OCI-LY3 (cell line): ENCODE measurements at regions not wholly inside any gene's neighbourhood (a gene's known extent, or its start where the extent isn't known, plus 50 kb on each side); places are given as distances from the start of the nearest gene placed in this dataset.

Source experiments
- EZH2phosphoT487 ChIP-seq: fragments of 200-600 bp; shearing (Covaris generic); IDR thresholded peaks from 2 replicates; pipeline ENCODE4 v1.6.1; 2018; ENCODE audit warnings: antibody characterized with exemption, mixed run types, low read depth
- TF ChIP-seq, protein P1 (sequence below): fragments of 200-600, 300-600 bp; sonication (generic); IDR thresholded peaks from 2 replicates; pipeline ENCODE4 v1.5.1; 2014; ENCODE audit warnings: antibody characterized with exemption, low read length, low read depth

DNA sequence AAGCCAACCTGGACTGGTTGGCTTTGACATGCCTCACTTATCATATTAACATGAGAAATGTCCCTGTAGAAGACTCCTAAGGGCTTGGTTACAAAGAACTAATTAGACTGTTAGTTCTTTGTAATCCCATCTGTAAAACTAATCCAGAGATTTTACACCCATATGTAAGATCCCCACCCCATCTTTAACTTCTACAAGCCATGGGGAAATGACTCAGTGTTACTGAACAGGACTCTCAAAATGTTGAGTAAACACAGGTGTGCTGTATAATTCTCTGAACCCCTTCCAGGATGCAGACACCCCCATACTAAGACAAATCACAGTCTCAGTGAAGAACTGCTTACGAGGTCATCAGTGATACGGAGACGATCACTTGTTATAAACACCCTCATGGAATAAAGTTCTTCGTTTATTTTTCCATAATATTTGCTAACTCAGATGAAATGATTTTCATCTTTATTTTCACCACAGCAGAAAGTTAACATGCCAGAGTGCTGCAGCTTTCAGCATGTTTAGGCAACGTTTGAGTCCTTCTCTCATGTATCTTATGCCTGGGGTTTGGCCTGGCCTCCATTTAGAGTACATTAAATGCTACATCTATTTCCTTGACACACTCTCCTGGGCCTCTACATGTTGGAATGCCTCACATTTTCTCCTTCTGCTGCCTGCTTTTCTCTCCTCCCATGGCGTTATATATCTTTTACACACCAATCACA, 55.3 kb upstream of the LEKR1 start:
- TF ChIP-seq, protein P1, sequence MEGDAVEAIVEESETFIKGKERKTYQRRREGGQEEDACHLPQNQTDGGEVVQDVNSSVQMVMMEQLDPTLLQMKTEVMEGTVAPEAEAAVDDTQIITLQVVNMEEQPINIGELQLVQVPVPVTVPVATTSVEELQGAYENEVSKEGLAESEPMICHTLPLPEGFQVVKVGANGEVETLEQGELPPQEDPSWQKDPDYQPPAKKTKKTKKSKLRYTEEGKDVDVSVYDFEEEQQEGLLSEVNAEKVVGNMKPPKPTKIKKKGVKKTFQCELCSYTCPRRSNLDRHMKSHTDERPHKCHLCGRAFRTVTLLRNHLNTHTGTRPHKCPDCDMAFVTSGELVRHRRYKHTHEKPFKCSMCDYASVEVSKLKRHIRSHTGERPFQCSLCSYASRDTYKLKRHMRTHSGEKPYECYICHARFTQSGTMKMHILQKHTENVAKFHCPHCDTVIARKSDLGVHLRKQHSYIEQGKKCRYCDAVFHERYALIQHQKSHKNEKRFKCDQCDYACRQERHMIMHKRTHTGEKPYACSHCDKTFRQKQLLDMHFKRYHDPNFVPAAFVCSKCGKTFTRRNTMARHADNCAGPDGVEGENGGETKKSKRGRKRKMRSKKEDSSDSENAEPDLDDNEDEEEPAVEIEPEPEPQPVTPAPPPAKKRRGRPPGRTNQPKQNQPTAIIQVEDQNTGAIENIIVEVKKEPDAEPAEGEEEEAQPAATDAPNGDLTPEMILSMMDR: no peak
- no peak for TF ChIP-seq EZH2phosphoT487
